ENCODE measurements at regions not wholly inside any gene's neighbourhood (a gene's known extent, or its start where the extent isn't known, plus 50 kb on each side); places are given as distances from the start of the nearest gene placed in this dataset.

- TF ChIP-seq CTCF (conservative IDR thresholded peaks at IDR 0.05) (no peak), ZFX (IDR thresholded peaks at IDR 0.05) (no peak)
Observed at GRCh38 chr5:173778784-173779304, 109.3 kb upstream of the CPEB4 start.

Measured in C4-2B (cell line).